T1000 (cell line): ENCODE measurements at regions not wholly inside any gene's neighbourhood (a gene's known extent, or its start where the extent isn't known, plus 50 kb on each side); places are given as distances from the start of the nearest gene placed in this dataset.
"Not testable (repeated sequence)": the region's sequence is repeated elsewhere in the genome, so short reads cannot be mapped to it uniquely, and the experiment has no call there.

Experiments
- DNase-seq: peaks from one replicate; lab custom pipeline; 2025; ENCODE audit warnings: mixed read lengths; lab: John Stamatoyannopoulos, UW

GRCh38 chr7:85716353-85716752, 529.5 kb upstream of the SEMA3D start:
- DNase-seq, result no peak

GRCh38 chr7:85714951-85715350, 528.1 kb upstream of the SEMA3D start:
- DNase-seq, result no peak

DNA sequence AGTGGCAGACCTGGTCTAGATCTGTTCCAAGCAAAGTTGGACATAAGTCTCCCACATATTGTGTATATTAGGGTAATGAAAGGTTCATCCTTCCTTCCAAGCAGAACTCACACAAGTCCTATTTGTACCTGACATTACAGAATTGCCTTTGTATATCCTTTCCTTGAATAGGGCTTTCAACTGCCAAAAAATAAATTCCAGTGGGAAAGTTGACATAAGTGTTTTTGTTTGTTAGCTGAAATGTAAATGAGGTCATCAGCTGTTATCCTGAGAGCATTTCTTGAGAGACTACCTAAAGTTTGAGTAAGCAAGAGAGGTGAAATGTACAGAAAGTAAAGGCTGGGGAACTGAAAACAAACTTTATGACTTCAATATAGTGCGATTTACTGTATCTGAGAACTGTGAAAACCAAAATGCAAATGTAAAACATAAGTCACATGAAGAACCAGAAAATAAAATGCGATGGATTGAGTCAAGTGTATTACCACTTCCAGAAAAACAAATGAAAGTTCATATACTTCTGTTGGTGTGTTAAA, 527.3 kb upstream of the SEMA3D start:
- no peak for DNase-seq

DNA sequence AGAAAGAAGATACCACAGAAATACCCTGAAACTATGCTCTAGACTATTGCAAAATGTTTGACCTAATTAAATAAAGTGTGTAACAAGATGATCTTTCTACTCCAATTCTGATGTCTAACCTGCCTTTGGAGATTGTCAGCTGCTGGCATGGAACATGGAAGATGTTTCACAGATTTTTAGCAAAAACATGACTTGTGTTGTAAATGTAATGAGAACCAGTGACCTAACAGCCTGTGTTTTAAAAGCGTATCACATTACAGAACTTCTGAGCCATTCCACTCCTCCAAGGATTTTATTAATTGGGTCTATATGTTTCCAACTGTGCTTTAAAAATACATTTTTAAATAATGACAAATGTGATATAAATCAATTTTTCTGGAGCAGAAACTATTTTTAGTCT, 526.3 kb upstream of the SEMA3D start:
- no peak for DNase-seq

DNA sequence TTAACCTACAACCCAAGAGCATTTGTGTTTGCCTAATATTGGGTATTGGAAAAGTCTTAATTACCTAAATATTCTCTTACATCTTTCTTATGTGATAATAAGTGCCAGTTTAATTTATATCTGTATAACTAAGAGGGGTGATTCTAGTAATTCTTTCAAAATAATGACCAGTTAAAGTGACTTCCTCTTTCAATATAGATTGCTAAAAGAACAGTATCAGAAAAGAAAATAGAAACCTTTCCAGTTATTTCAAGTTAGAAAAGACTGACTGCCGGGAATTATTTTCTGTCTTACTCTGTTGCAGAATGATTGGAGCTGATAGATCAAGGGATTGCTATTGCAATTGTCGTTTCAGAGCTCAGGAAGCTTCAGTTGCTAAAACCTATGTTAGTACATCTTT, 525.0 kb upstream of the SEMA3D start:
- DNase-seq, result no peak

DNA sequence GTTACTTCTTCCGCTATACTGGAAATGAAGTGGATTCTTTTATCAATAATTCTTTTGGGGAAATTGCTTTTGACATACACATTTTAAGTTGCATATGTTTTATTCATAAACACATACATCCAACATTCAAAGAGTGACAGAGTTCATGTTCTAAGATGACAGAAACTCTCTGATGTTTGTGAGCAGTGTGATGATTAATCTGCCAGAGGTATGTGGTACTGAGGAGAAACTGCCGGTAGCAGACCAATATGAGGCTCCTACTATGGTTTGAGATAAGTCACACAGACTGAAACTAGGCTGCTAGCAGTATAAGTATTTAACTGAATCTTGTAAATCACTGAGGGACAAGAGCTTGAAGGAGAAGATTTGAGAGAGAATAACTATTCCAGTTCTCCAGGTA, 524.1 kb upstream of the SEMA3D start:
- no peak for DNase-seq

- no peak for DNase-seq
Observed at GRCh38 chr7:85708221-85708620, 521.4 kb upstream of the SEMA3D start.

DNA sequence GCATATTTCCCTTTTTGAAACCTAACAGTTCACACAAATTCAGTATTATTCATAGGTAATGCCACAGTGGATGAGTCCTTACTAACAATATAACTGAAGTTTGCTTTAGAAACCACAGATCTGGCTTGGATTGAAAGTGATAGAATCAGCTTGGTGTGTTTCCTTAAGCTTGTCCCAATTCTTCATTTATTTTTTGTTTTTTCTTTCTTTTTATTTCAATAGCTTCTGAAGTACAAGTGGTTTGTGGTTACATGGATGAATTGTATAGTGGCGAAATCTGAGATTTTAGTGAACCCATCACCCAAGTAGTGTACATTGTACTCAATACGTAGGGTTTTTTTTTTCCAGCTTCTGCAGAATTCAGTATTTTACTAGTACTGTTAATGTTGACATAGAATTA, 518.2 kb upstream of the SEMA3D start:
- DNase-seq, result no peak

DNA sequence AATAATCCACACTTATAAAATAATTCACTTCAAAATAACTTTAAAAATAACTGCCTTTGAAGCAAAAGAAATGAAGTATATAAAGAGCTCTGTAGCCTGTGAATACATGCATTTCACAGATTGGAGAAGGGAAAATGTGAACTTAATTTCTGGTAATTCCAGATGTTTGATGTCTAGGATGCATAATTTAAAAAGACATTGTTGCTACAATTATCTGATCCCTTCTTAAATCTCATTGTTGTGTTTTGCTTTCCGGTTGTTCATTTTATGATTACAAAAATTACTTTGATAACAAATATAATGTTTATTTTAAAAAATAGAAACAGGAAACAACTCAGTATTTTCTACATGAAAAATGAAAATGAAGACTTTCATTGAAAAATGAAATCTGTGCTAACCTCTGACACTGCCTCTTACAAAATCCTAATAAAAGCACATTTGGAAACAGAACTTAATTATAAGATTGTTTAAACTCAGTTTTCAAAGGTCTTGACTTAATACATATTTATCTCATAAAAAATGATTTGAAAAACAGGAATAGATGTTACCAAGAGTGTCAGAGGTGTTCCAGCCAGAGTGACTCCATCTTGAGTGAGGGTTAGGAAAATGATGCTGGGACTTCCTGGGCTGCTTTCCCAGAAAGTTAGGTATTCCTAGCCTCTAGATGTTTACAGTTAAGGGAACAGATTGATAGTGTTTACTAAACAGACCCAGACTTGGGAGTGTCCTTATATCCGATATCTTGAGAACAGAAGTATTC, 516.6 kb upstream of the SEMA3D start:
- no peak for DNase-seq

GRCh38 chr7:85702348-85702747, 515.5 kb upstream of the SEMA3D start:
- DNase-seq, result no peak

GRCh38 chr7:85699482-85699881, 512.6 kb upstream of the SEMA3D start:
- DNase-seq, result no peak

- no peak for DNase-seq
Observed at GRCh38 chr7:85695533-85695932, 508.7 kb upstream of the SEMA3D start.

- no peak for DNase-seq
Observed at GRCh38 chr7:85695041-85695440, 508.2 kb upstream of the SEMA3D start.

DNA sequence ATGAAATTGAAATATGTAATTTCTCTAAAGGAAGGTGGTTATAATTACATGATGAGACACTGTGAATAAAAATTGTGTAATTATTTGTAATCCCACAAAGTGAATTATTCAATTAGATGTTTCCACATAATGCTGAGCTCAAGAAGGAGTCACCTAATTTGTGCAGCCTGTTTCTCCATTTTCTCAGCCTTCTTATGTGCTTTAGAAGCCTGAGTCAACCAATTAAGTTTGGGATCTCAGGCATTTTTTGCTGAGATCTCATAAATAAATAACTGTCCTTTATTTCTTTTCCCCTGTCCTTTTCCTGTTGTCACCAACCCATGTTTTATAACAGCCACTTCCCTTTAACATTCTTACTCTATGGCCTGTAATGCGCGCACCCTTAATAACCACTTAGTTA, 506.5 kb upstream of the SEMA3D start:
- no peak for DNase-seq

- DNase-seq, result no peak
Observed at GRCh38 chr7:85688712-85689111, 501.9 kb upstream of the SEMA3D start.

GRCh38 chr7:85686401-85687181, 499.7 kb upstream of the SEMA3D start:
- DNase-seq, result no peak

DNA sequence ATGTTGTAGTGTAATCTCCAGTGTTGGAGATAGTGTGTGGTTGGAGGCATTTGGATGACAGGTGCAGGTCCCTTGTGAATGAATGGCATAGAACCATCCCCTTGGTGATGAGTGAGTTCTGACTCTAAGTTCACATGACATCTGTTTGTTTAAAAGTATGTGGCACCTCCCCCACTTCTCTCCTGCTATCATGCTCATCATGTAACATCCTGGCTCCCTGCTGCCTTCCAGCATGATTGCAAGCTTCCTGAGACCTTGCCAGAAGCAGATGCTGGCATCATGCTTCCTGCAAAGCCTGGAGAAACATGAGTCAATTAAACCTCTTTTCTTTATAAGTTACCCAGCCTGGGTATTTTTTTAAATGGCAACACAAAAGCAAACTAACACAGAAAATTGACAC, 499.0 kb upstream of the SEMA3D start:
- peak; percentile 28 for DNase-seq

- DNase-seq, result no peak
Observed at GRCh38 chr7:85682833-85683620, 496.2 kb upstream of the SEMA3D start.

DNA sequence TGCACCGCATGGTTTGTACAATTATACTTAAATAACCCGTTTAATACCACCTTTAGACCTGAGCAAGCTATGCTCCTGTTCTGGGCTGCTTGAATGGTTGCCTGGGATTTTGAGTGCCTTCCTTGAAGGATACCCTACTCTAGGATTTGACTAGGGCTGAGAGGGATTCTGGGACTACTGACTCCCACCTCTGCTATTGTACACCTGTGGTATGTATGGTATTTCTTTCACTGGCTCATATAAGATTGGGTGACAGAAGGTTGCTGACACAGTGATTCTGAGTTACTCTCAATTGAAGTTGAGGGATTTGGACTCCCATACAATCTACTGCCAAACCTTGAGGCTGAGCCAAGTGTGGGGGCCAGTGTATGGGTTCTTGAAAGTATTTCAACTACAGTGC, 494.4 kb upstream of the SEMA3D start:
- no peak for DNase-seq

DNA sequence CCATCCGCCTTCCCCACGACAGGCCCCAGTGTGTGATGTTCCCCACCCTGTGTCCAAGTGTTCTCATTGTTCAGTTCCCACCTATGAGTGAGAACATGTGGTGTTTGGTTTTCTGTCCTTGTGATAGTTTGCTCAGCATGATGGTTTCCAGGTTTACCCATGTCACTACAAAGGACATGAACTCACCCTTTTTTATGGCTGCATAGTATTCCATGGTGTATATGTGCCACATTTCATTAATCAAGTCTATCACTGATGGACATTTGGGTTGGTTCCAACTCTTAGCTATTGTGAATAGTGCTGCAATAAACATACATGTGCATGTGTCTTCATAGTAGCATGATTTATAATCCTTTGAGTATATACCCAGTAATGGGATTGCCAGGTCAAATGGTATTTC, 488.2 kb upstream of the SEMA3D start:
- DNase-seq, result not testable (repeated sequence)

DNA sequence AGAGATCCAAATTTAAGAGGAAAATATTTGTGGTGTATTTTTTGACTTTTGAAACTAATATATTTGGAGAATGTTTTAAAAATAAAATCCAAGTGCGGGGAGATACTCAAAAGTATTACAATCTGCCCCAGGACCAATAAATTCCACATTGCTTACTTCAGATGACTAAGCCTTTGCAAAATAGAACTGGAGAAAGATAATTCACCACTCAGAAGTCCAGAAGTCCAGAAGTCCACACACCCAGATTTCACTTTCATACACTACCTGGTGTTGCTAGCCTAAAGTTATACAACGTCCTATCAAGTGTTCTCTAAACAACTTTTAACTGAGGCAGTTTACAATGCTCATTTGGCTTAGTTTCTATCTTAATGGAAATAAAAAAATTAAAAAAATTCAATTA, 487.0 kb upstream of the SEMA3D start:
- no peak for DNase-seq

GRCh38 chr7:85669225-85669624, 482.4 kb upstream of the SEMA3D start:
- DNase-seq, result no peak

GRCh38 chr7:85664341-85664740, 477.5 kb upstream of the SEMA3D start:
- no peak for DNase-seq
